IMR-90 (cell line): ENCODE measurements at regions not wholly inside any gene's neighbourhood (a gene's known extent, or its start where the extent isn't known, plus 50 kb on each side); places are given as distances from the start of the nearest gene placed in this dataset.

Experiments
- BHLHE40 ChIP-seq: fragments of 150-350 bp; IDR thresholded peaks from 2 replicates; pipeline ENCODE4 v1.6.1; 2016; ENCODE audit warnings: mild to moderate bottlenecking, low read depth, low read length
- FOS ChIP-seq: fragments of 150-350 bp; IDR thresholded peaks from 2 replicates; pipeline ENCODE4 v1.6.1; 2016; ENCODE audit warnings: low read depth, low read length
- RFX5 ChIP-seq: IDR thresholded peaks from 2 replicates; pipeline ENCODE4 v1.8.0; 2012; ENCODE audit warnings: low read depth, mild to moderate bottlenecking, low read length, moderate library complexity
- TF ChIP-seq, protein P1 (sequence below): fragments of 150-350 bp; IDR thresholded peaks from 2 replicates; pipeline ENCODE4 v1.6.1; 2016; ENCODE audit warnings: low read depth, mild to moderate bottlenecking, low read length, moderate library complexity, borderline replicate concordance

DNA sequence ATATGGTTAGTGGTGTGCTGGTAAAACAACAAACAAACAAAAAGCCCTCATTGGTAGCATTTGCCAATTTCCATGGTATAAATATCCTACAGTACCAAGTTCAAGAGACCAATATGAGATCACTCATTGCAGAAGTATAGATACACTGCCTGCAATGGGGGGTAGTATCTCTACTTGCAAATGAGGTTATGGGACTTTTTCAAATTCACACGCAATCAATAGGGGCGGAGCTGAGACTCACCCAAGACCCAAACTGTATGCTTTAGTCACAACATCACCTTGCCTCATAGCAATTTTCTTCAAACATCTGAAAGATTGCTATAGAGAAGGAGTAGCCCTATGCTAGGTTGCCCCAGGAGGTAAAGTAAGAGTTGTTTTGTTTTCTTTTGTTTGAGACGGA lies 93.7 kb downstream of the VCPKMT start (continued):
- TF ChIP-seq, protein P1, sequence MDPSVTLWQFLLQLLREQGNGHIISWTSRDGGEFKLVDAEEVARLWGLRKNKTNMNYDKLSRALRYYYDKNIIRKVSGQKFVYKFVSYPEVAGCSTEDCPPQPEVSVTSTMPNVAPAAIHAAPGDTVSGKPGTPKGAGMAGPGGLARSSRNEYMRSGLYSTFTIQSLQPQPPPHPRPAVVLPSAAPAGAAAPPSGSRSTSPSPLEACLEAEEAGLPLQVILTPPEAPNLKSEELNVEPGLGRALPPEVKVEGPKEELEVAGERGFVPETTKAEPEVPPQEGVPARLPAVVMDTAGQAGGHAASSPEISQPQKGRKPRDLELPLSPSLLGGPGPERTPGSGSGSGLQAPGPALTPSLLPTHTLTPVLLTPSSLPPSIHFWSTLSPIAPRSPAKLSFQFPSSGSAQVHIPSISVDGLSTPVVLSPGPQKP: no peak
- no peak for TF ChIP-seq FOS
- TF ChIP-seq RFX5: no peak
- no peak for TF ChIP-seq BHLHE40
